Adrenal gland (tissue), 9 donors: ENCODE measurements at regions not wholly inside any gene's neighbourhood (a gene's known extent, or its start where the extent isn't known, plus 50 kb on each side); places are given as distances from the start of the nearest gene placed in this dataset.

Source experiments
- DNase-seq, 7 donors: peaks; one replicate each; pipeline ENCODE4 v3.0.0-alpha.2; 2019 to 2020
- H3K27ac ChIP-seq, 5 donors: fragments of 200-600 bp; sonication (generic) in 4 of 5; 1 replicate in 3 of 5; 2 replicates in 2 of 5; pipeline versions ENCODE4 v1.5.1 to v1.8.0; 2016 to 2020; ENCODE audit warnings: mild to moderate bottlenecking in 1 of 5
- H3K27me3 ChIP-seq: fragments of 200-600 bp; 2 replicates; pipeline ENCODE4 v1.8.0; 2021
- H3K36me3 ChIP-seq, 2 donors: fragments of 200-600 bp; replicated peaks in 1 of 2; 1 replicate in 1 of 2; 2 replicates in 1 of 2; pipeline versions ENCODE4 v1.5.1 to v1.8.0; 2018 to 2022
- H3K4me1 ChIP-seq, 2 donors: fragments of 200-600 bp; replicated peaks in 1 of 2; 1 replicate in 1 of 2; 2 replicates in 1 of 2; pipeline versions ENCODE4 v1.5.1 to v1.8.0; 2018 to 2021
- H3K4me3 ChIP-seq, 4 donors: fragments of 200-600 bp; sonication (generic) in 3 of 4; one replicate each; pipeline ENCODE4 v1.5.1; 2016 to 2018
- H3K9me3 ChIP-seq, 3 donors: fragments of 200-600 bp; sonication (generic) in 1 of 3; replicated peaks in 1 of 3; 1 replicate in 2 of 3; 2 replicates in 1 of 3; pipeline versions ENCODE4 v1.5.1 to v1.8.0; 2016 to 2021
- POLR2A ChIP-seq, 2 donors: fragments of 450-650 bp; IDR thresholded peaks; one replicate each; pipeline ENCODE4 v1.6.1; 2017; ENCODE audit warnings: antibody characterized with exemption in 2 of 2, mild to moderate bottlenecking in 2 of 2, moderate library complexity in 1 of 2
- WGBS, 4 donors: extraction: QIAGEN DNeasy Blood & Tissue Kit in 2 of 4; methylation state at CpG; one replicate each; pipeline versions ENCODE4 v1.1.5 to v1.1.7; 2013 to 2017; 5-methylcytosine and 5-hydroxymethylcytosine counted together
- intact Hi-C, 2 donors: fragments of 100-400 bp; cut with DNase I; formaldehyde crosslinking; loops; one replicate each; pipeline versions ENCODE4 v1.14.1 to v1.15.0; 2022 to 2023
- TF ChIP-seq, protein P1 (sequence below), 6 experiments: fragments of 450-650 bp in 4 of 6; fragments of 200-600 bp in 2 of 6; sonication (generic) in 1 of 6; IDR thresholded peaks; 1 replicate in 5 of 6; 2 replicates in 1 of 6; pipeline versions ENCODE4 v1.5.1 to v1.8.0; 2016 to 2021; ENCODE audit warnings: antibody characterized with exemption in 6 of 6, mild to moderate bottlenecking in 2 of 6, moderate library complexity in 1 of 6
- donor health status: healthy with polysubstance abuse.
- donor health status: Bipolar disorder and iron deficiency.
- donor health status: DM: yes; HTN: yes; CAD: no.
- donor health status: DM: no; HTN: no; CAD: no.
- donor health status: DM: no; HTN: no; CAD: no.

DNA sequence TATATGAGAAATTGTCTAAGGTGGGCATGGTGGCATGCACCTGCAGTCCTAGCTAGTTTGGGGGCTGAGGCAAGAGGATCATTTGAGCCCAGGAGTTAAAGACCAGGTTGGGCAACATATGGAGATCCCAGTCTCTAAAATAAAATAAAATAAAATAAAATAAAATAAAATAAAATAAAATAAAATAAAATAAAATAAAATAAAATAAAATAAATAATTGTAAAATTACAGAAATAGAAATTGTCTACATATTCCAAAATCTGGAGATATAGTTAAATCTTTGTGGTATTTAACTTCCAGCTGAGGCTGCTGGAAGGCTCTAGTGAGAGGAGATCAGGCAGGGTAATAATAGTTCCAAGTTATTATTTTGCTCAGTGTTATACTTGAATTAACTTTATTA, 1432.1 kb upstream of the CDH2 start:
- Histone ChIP-seq H3K27me3 (no peaks in the 10 kb centered on the region), H3K4me1 (no peaks in the 10 kb centered on the region), H3K36me3 (no peaks in the 10 kb centered on the region), H3K4me3 (no peak overlapping the region), H3K9me3 (no peaks in the 10 kb centered on the region), H3K27ac (no peak overlapping the region)
- DNase-seq, result no peak
- TF ChIP-seq, protein P1, sequence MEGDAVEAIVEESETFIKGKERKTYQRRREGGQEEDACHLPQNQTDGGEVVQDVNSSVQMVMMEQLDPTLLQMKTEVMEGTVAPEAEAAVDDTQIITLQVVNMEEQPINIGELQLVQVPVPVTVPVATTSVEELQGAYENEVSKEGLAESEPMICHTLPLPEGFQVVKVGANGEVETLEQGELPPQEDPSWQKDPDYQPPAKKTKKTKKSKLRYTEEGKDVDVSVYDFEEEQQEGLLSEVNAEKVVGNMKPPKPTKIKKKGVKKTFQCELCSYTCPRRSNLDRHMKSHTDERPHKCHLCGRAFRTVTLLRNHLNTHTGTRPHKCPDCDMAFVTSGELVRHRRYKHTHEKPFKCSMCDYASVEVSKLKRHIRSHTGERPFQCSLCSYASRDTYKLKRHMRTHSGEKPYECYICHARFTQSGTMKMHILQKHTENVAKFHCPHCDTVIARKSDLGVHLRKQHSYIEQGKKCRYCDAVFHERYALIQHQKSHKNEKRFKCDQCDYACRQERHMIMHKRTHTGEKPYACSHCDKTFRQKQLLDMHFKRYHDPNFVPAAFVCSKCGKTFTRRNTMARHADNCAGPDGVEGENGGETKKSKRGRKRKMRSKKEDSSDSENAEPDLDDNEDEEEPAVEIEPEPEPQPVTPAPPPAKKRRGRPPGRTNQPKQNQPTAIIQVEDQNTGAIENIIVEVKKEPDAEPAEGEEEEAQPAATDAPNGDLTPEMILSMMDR (IDR thresholded peaks at IDR 0.05), result no peak
- TF ChIP-seq POLR2A (IDR thresholded peaks at IDR 0.05), result no peak
- intact Hi-C loops, result no loop called here

DNA sequence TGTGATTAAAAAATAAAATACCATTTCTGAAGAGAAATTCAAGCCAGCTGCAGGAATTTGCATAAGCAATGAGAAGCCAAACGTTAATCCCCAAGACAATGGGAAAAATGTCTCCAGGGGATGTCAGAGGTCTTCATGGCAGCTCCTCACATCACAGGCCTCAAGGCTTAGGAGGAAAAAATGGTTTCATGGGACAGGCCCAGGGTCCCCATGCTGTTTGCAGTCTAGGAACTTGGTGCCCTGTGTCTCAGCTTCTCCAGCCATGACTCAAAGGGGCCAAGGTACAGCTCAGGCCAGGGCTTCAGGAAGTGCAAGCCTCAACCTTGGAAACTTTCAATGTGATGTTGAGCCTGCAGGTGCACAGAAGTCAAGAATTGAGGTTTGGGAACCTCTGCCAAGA, 1428.4 kb upstream of the CDH2 start:
- no peak overlapping the region for H3K27ac ChIP-seq
- no peak overlapping the region for H3K4me3 ChIP-seq
- H3K27me3 ChIP-seq, result no peaks in the 10 kb centered on the region
- no peaks in the 10 kb centered on the region for H3K4me1 ChIP-seq
- no peaks in the 10 kb centered on the region for H3K36me3 ChIP-seq
- 43 to 60% (median 53%) methylated on average over 1 of the region's 1 CpG for WGBS, 4 donors
- TF ChIP-seq, protein P1 (IDR thresholded peaks at IDR 0.05), result no peak
- TF ChIP-seq POLR2A (IDR thresholded peaks at IDR 0.05), result no peak
- H3K9me3 ChIP-seq, result no peaks in the 10 kb centered on the region
- intact Hi-C loops, result no loop called here
- DNase-seq, result no peak

DNA sequence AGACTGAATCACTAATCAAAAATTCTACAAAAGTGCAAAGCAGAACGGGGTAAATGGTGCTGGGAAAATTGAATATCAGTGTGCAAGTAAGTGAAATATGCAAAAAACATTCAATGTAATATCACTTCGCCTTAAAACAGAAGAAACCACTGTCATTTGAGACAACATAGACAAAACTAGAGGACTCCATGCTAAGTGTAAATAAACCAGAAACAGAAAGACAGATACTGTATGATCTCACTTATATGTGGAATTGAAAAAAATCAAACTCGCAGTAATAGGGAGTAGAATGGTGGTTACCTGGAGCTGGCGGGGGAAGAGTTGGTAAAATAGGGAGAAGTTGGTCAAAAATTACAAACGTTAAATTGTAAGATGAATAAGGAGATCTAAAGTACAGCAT, 1420.0 kb upstream of the CDH2 start:
- no peaks in the 10 kb centered on the region for H3K9me3 ChIP-seq
- 91 to 94% (median 93%) methylated on average over 5 of the region's 5 CpGs for WGBS, 4 donors

DNA sequence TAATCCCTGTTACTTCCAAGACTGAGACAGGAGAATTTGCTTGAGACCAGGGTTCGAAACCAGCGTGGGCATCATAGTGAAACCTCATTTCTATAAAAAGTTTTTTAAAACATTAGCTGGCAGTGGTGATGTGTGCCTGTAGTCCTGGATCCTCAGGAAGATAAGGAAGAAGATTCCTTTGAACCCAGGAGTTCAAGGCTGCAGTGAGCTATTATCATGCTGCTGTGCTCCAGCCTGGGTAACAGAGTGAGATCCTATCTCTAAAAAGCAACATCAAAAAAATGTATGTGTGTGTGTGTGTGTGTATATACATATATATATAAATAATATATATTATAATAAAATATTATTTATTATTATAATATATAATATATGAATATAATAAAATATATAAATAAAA, 1417.6 kb upstream of the CDH2 start:
- H3K9me3 ChIP-seq, result no peaks in the 10 kb centered on the region
- no peak overlapping the region for H3K27ac ChIP-seq
- H3K27me3 ChIP-seq, result no peaks in the 10 kb centered on the region
- no peak overlapping the region for H3K4me3 ChIP-seq
- DNase-seq, result no peak
- TF ChIP-seq POLR2A (IDR thresholded peaks at IDR 0.05), result no peak
- TF ChIP-seq, protein P1 (IDR thresholded peaks at IDR 0.05), result no peak
- H3K4me1 ChIP-seq, result peaks cover 0 to 4% of the 10 kb centered on the region in 2 donors
- WGBS, 4 donors, result 76 to 97% (median 83%) methylated on average over 2 of the region's 2 CpGs
- no peaks in the 10 kb centered on the region for H3K36me3 ChIP-seq
- intact Hi-C loops, result no loop called here

More for the DNA sequence above, 1420.0 kb upstream of the CDH2 start:
- H3K4me1 ChIP-seq, result peaks cover 0 to 4% of the 10 kb centered on the region in 2 donors
- H3K4me3 ChIP-seq, result no peak overlapping the region
- DNase-seq, result no peak
- no peaks in the 10 kb centered on the region for H3K36me3 ChIP-seq
- H3K27me3 ChIP-seq, result no peaks in the 10 kb centered on the region
- no peak overlapping the region for H3K27ac ChIP-seq
- intact Hi-C loops, result no loop called here
- TF ChIP-seq, protein P1 (IDR thresholded peaks at IDR 0.05), result no peak
- no peak for TF ChIP-seq POLR2A (IDR thresholded peaks at IDR 0.05)
